Astrocyte of the cerebellum (primary cell): ENCODE measurements at regions not wholly inside any gene's neighbourhood (a gene's known extent, or its start where the extent isn't known, plus 50 kb on each side); places are given as distances from the start of the nearest gene placed in this dataset.

Experiments
- DNase-seq: peaks from one replicate; pipeline ENCODE4 v3.0.0-alpha.2; 2011; ENCODE audit warnings: low read depth
- H3K4me3 ChIP-seq: 2 replicates; pipeline ENCODE4 v1.5.1; 2011; ENCODE audit warnings: mild to moderate bottlenecking, low read depth, low read length, moderate library complexity
- in situ Hi-C: cut with HindIII; loops from 2 replicates; pipeline ENCODE4 v1.10.0; 2017; ENCODE audit warnings: low sequenced_read_pairs
- TF ChIP-seq, protein P1 (sequence below): IDR thresholded peaks from 2 replicates; pipeline ENCODE4 v1.5.1; 2012; ENCODE audit warnings: low read length, low read depth, moderate library complexity, mild to moderate bottlenecking; ENCODE audit errors: missing control alignments

DNA sequence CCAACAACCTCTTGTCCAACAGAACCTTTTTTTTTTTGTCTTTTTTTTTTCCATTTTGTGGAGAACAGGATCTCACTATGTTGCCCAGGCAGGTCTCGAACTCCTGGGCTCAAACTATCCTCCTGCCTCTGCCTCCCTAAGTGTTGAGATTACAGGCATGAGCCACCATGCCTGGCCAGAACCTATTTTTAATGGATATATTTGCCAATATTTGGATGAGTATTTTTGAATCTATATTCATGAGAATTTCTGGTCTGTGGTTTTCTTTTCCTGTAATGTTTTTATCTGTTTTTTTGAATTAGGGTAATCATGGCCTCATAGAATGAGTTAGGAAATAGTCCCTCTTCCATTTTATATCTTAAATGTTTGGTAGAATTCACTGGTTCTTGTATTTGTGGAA, 70.4 kb upstream of the RET start:
- in situ Hi-C loops: loop anchor here (10.0 kb wide), 1 partner anchor 52 kb away; no protein-coding TSS in a partner anchor
- H3K4me3 ChIP-seq: no peak overlapping the region
- TF ChIP-seq, protein P1, sequence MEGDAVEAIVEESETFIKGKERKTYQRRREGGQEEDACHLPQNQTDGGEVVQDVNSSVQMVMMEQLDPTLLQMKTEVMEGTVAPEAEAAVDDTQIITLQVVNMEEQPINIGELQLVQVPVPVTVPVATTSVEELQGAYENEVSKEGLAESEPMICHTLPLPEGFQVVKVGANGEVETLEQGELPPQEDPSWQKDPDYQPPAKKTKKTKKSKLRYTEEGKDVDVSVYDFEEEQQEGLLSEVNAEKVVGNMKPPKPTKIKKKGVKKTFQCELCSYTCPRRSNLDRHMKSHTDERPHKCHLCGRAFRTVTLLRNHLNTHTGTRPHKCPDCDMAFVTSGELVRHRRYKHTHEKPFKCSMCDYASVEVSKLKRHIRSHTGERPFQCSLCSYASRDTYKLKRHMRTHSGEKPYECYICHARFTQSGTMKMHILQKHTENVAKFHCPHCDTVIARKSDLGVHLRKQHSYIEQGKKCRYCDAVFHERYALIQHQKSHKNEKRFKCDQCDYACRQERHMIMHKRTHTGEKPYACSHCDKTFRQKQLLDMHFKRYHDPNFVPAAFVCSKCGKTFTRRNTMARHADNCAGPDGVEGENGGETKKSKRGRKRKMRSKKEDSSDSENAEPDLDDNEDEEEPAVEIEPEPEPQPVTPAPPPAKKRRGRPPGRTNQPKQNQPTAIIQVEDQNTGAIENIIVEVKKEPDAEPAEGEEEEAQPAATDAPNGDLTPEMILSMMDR: no peak
- no peak for DNase-seq

DNA sequence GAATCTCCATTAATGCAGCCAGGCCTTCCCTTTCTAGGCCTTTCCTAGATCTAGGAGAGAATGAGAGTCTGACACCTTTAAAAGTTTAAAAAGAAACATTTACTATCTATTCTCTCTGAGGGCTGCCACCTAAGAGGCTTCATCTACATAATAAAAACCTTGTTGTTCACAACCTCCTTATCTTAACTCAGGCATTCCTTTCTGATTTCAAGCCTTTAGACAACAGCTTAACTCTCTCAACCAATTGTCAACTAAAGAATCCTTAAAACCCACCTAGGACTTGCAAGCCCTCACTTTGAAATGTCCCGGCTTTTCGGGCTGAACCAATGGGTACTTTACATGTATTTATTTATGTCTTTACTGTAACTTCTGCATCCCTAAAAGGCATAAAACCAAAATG, 64.3 kb upstream of the RET start:
- in situ Hi-C loops: no loop called here
- no peak overlapping the region for H3K4me3 ChIP-seq
- DNase-seq: no peak
- TF ChIP-seq, protein P1: no peak

DNA sequence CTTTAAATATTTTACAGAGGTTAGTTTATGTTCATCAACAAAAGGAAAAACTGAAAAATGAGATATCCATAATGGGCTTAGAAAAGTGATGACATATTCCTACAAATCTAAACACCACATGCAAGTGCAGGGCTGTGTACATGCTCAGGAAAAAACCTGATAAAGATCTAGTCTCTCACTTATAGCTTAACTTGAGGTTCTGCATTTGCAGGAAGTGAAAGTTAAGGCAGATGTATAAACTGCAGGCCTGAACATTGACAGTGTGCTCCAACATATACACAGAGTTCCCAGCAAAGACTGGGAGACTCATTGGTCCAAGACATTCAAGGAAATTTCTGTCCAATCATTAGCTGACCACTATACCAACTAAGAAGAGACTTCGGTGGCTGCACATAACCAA, 63.8 kb upstream of the RET start:
- H3K4me3 ChIP-seq: no peak overlapping the region
- no peak for DNase-seq
- in situ Hi-C loops: no loop called here
- TF ChIP-seq, protein P1: no peak

DNA sequence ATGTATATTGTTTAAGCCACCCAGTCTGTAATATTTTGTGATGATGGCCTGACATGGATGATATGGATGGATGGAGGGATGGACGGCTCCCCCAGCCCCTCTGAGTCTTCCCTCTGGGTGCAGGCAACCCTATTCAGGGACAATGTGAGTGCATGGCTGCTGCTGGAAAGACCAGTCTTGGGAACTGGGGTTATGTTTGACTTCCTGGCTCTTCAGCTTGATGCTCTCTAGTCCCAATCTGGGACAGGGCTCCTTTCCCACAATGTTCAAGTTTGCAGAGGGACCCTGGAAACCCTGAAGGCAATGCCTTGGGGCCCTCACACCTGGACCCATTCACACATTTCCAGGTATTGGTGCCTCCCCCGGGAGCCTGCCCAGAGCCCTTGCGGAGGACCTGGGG, 52.3 kb upstream of the RET start:
- TF ChIP-seq, protein P1: no peak
- in situ Hi-C loops: no loop called here
- DNase-seq: no peak
- no peak overlapping the region for H3K4me3 ChIP-seq

DNA sequence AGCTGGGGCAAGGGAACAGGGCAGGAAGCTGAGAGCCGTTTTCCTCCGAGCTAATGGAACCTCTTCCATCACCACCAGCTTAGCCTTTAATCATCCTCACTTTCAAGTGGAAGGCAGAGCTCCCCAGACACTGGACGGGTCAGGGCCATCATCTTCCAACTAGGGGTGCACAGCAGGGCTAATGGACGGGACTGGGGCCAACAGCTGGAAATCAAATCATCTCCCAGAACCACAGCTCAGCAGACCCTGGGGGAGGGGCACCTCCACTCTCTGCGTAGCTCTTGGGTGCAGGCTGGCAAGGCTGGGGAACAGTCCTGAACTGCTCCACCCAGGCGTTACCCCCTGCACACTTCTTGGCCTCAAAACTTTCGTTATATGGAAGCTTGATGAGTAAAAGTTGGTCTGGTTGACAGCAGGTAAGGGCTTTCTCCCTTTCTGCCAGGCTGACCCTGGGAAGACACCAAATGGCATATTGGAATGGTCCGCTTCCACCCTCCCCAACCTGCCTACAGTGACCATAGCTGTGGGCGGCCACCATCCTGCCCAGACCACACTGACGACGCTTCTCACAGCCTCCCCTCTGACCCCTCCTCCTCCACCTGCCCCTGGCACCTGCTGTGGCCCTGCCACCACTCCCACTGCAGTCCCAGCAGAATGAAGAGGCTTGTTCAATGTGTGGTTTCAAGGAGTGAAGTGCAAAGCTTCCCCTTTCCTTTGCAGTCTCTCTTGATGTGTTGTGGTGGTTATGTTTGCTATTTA, 51.7 kb upstream of the RET start:
- TF ChIP-seq, protein P1: no peak
- no peak for DNase-seq
- in situ Hi-C loops: loop anchor here (5.0 kb wide), 1 partner anchor 42 kb away; no protein-coding TSS in a partner anchor
- no peak overlapping the region for H3K4me3 ChIP-seq

DNA sequence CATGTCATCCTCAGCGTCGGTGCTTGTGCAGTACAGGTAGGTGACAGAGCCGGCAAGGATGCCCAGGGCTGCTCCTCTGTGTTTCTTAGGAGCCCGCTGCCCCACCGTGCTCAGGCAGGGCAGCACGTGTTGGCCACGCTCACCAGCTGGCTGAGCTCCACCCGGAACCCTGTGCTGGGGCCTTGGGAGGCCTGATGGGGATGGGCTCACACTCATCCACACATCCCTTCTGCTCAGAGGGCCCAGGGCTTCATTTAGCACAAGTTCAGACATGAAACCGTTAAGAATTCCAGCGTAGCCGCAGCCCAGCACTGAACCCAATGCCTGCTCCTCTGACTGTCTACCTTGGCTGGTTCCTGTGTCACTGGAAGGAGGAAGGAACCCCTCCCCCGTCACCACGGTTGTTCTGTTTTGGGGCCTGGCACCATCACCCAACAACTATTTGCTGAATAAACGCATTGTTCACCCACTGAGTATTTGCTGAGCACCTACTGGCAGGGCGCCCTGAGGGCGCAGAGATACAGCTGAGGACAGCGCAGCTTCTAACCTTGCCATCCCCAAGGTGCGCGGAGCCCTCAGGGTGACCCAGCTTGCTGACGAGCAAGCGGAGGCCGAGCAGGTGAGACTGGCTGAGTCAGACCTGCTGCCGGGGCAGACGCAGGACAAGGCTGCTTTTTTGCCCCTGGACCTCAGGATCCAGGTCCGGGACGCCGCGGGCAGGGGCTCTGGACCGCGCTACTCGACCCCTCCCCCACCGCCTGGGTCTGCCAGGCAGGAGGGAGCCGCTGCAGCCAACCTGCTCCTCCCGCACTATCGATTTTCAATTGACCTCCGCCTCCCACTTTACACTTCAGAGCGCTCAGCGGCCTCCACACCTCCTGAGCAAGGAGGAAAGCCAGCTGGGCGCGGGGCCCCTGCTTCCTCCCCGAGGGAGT, 50.6 kb upstream of the RET start:
- H3K4me3 ChIP-seq: no peak overlapping the region
- TF ChIP-seq, protein P1: no peak
- DNase-seq: no peak
- in situ Hi-C loops: loop anchor here (5.0 kb wide), 1 partner anchor 41 kb away; no protein-coding TSS in a partner anchor
